ENCODE measurements at regions not wholly inside any gene's neighbourhood (a gene's known extent, or its start where the extent isn't known, plus 50 kb on each side); places are given as distances from the start of the nearest gene placed in this dataset.

- DNase-seq: no peak
Observed at GRCh38 chr12:127538316-127538715, 728.7 kb upstream of the TMEM132C start.

GRCh38 chr12:127539226-127539858 is 727.6 kb upstream of the TMEM132C start:
- no peak for DNase-seq

GRCh38 chr12:127542391-127542790 is 724.6 kb upstream of the TMEM132C start:
- DNase-seq: no peak

- no peak for DNase-seq
Observed at GRCh38 chr12:127542931-127543330, 724.0 kb upstream of the TMEM132C start.

GRCh38 chr12:127546721-127547505 is 720.1 kb upstream of the TMEM132C start:
- no peak for DNase-seq

GRCh38 chr12:127548123-127548553 is 718.8 kb upstream of the TMEM132C start:
- no peak for DNase-seq

GRCh38 chr12:127550271-127550670 is 716.7 kb upstream of the TMEM132C start:
- DNase-seq: no peak

- no peak for DNase-seq
Observed at GRCh38 chr12:127552838-127553237, 714.1 kb upstream of the TMEM132C start.

GRCh38 chr12:127555071-127555470 is 711.9 kb upstream of the TMEM132C start:
- no peak for DNase-seq

GRCh38 chr12:127556231-127556886 is 710.6 kb upstream of the TMEM132C start:
- DNase-seq: no peak

GRCh38 chr12:127558361-127558760 is 708.6 kb upstream of the TMEM132C start:
- no peak for DNase-seq

GRCh38 chr12:127559349-127560040 is 707.5 kb upstream of the TMEM132C start:
- DNase-seq: no peak

GRCh38 chr12:127560041-127560478 is 706.9 kb upstream of the TMEM132C start:
- DNase-seq: no peak

GRCh38 chr12:127562816-127563215 is 704.2 kb upstream of the TMEM132C start:
- DNase-seq: no peak

- DNase-seq: no peak
Observed at GRCh38 chr12:127565241-127565640, 701.7 kb upstream of the TMEM132C start.

- DNase-seq: no peak
Observed at GRCh38 chr12:127567531-127567930, 699.4 kb upstream of the TMEM132C start.

GRCh38 chr12:127570387-127570786 is 696.6 kb upstream of the TMEM132C start:
- no peak for DNase-seq

- DNase-seq: no peak
Observed at GRCh38 chr12:127570793-127571360, 696.1 kb upstream of the TMEM132C start.

GRCh38 chr12:127571578-127571977 is 695.4 kb upstream of the TMEM132C start:
- no peak for DNase-seq

GRCh38 chr12:127579446-127579845 is 687.5 kb upstream of the TMEM132C start:
- DNase-seq: no peak

- DNase-seq: no peak
Observed at GRCh38 chr12:127582074-127582473, 684.9 kb upstream of the TMEM132C start.

- DNase-seq: no peak
Observed at GRCh38 chr12:127583041-127583440, 683.9 kb upstream of the TMEM132C start.

GRCh38 chr12:127588249-127588648 is 678.7 kb upstream of the TMEM132C start:
- no peak for DNase-seq
